ENCODE measurements at regions not wholly inside any gene's neighbourhood (a gene's known extent, or its start where the extent isn't known, plus 50 kb on each side); places are given as distances from the start of the nearest gene placed in this dataset.

- H3K4me1 ChIP-seq (ENCODE audit: control insufficient read depth in 1 of 2, insufficient read depth in 2 of 2, low read length in 2 of 2) = no peaks in the 10 kb centered on the region
- H2AK5ac ChIP-seq (ENCODE audit: low read length) = no peak overlapping the region
- no peak overlapping the region for H3K4ac ChIP-seq (ENCODE audit: low read depth, low read length)
- no peak overlapping the region for H2BK5ac ChIP-seq (ENCODE audit: low read depth, low read length, poor library complexity)
- H3K36me3 ChIP-seq (ENCODE audit: control insufficient read depth in 1 of 2, insufficient read depth in 2 of 2, low read length in 2 of 2) = no peaks in the 10 kb centered on the region
- no peak overlapping the region for H2BK120ac ChIP-seq (ENCODE audit: insufficient read depth, low read length, poor library complexity)
- no peak for DNase-seq
- WGBS (ENCODE audit: extremely low coverage, insufficient coverage, insufficient read length) = no CpG with 5 or more reads among the region's 1 CpG
- no peak overlapping the region for H3K9ac ChIP-seq (ENCODE audit: low read length)
- no peaks in the 10 kb centered on the region for H3K9me3 ChIP-seq (ENCODE audit: insufficient read depth, low read depth, low read length)
- no peaks in the 10 kb centered on the region for H3K79me1 ChIP-seq (ENCODE audit: low read length)
- H2BK12ac ChIP-seq (ENCODE audit: low read length) = no peak overlapping the region
- no peak overlapping the region for H3K4me2 ChIP-seq (ENCODE audit: low read length)
- no peak overlapping the region for H3K18ac ChIP-seq (ENCODE audit: low read length)
- no peak overlapping the region for H2AFZ ChIP-seq (ENCODE audit: insufficient read depth, low read length, poor library complexity)
- no peak overlapping the region for H4K8ac ChIP-seq (ENCODE audit: low read depth, low read length)
- no peak overlapping the region for H3K27ac ChIP-seq (ENCODE audit: low read depth, low read length)
- H3K79me2 ChIP-seq (ENCODE audit: control insufficient read depth, insufficient read depth, low read length, poor library complexity) = no peaks in the 10 kb centered on the region
- no peak overlapping the region for H4K91ac ChIP-seq (ENCODE audit: low read depth, low read length)
- no peak overlapping the region for H3K14ac ChIP-seq (ENCODE audit: low read length)
- H4K12ac ChIP-seq (ENCODE audit: low read depth, low read length) = no peak overlapping the region
- H3K23ac ChIP-seq (ENCODE audit: low read length) = no peak overlapping the region
- H3K27me3 ChIP-seq (ENCODE audit: insufficient read depth, low read length) = no peaks in the 10 kb centered on the region
- no peak overlapping the region for H3K4me3 ChIP-seq (ENCODE audit: low read depth, low read length)
Measured at GRCh38 chr3:64380546-64380945, 155.3 kb upstream of the PRICKLE2 start.

GRCh38 chr3:64379221-64379620 is 154.0 kb upstream of the PRICKLE2 start:
- H3K36me3 ChIP-seq (ENCODE audit: control insufficient read depth in 1 of 2, insufficient read depth in 2 of 2, low read length in 2 of 2) = no peaks in the 10 kb centered on the region
- no CpG with 5 or more reads among the region's 5 CpGs for WGBS (ENCODE audit: extremely low coverage, insufficient coverage, insufficient read length)
- H3K14ac ChIP-seq (ENCODE audit: low read length) = no peak overlapping the region
- DNase-seq = no peak
- no peak overlapping the region for H3K27ac ChIP-seq (ENCODE audit: low read depth, low read length)
- no peak overlapping the region for H3K4ac ChIP-seq (ENCODE audit: low read depth, low read length)
- no peak overlapping the region for H4K8ac ChIP-seq (ENCODE audit: low read depth, low read length)
- no peak overlapping the region for H2BK5ac ChIP-seq (ENCODE audit: low read depth, low read length, poor library complexity)
- H2AFZ ChIP-seq (ENCODE audit: insufficient read depth, low read length, poor library complexity) = no peak overlapping the region
- no peaks in the 10 kb centered on the region for H3K79me2 ChIP-seq (ENCODE audit: control insufficient read depth, insufficient read depth, low read length, poor library complexity)
- no peaks in the 10 kb centered on the region for H3K27me3 ChIP-seq (ENCODE audit: insufficient read depth, low read length)
- H3K23ac ChIP-seq (ENCODE audit: low read length) = no peak overlapping the region
- no peak overlapping the region for H4K12ac ChIP-seq (ENCODE audit: low read depth, low read length)
- H2BK120ac ChIP-seq (ENCODE audit: insufficient read depth, low read length, poor library complexity) = no peak overlapping the region
- no peaks in the 10 kb centered on the region for H3K79me1 ChIP-seq (ENCODE audit: low read length)
- no peak overlapping the region for H4K91ac ChIP-seq (ENCODE audit: low read depth, low read length)
- H3K9ac ChIP-seq (ENCODE audit: low read length) = no peak overlapping the region
- H3K9me3 ChIP-seq (ENCODE audit: insufficient read depth, low read depth, low read length) = no peaks in the 10 kb centered on the region
- H3K4me2 ChIP-seq (ENCODE audit: low read length) = no peak overlapping the region
- no peaks in the 10 kb centered on the region for H3K4me1 ChIP-seq (ENCODE audit: control insufficient read depth in 1 of 2, insufficient read depth in 2 of 2, low read length in 2 of 2)
- H3K4me3 ChIP-seq (ENCODE audit: low read depth, low read length) = no peak overlapping the region
- no peak overlapping the region for H2AK5ac ChIP-seq (ENCODE audit: low read length)
- no peak overlapping the region for H3K18ac ChIP-seq (ENCODE audit: low read length)
- no peak overlapping the region for H2BK12ac ChIP-seq (ENCODE audit: low read length)

GRCh38 chr3:64377942-64378341 is 152.7 kb upstream of the PRICKLE2 start:
- H2BK12ac ChIP-seq (ENCODE audit: low read length) = no peak overlapping the region
- no peak overlapping the region for H3K14ac ChIP-seq (ENCODE audit: low read length)

GRCh38 chr3:64375737-64376136 is 150.5 kb upstream of the PRICKLE2 start:
- Histone ChIP-seq H3K36me3 (ENCODE audit: control insufficient read depth in 1 of 2, insufficient read depth in 2 of 2, low read length in 2 of 2) (no peaks in the 10 kb centered on the region), H3K23ac (ENCODE audit: low read length) (no peak overlapping the region), H4K91ac (ENCODE audit: low read depth, low read length) (no peak overlapping the region), H4K12ac (ENCODE audit: low read depth, low read length) (no peak overlapping the region), H2AK5ac (ENCODE audit: low read length) (no peak overlapping the region), H4K8ac (ENCODE audit: low read depth, low read length) (no peak overlapping the region), H2BK5ac (ENCODE audit: low read depth, low read length, poor library complexity) (no peak overlapping the region), H2BK12ac (ENCODE audit: low read length) (no peak overlapping the region), H3K9me3 (ENCODE audit: insufficient read depth, low read depth, low read length) (no peaks in the 10 kb centered on the region), H3K14ac (ENCODE audit: low read length) (no peak overlapping the region), H3K9ac (ENCODE audit: low read length) (no peak overlapping the region), H3K4ac (ENCODE audit: low read depth, low read length) (no peak overlapping the region), H3K4me2 (ENCODE audit: low read length) (no peak overlapping the region), H3K18ac (ENCODE audit: low read length) (no peak overlapping the region), H3K4me3 (ENCODE audit: low read depth, low read length) (no peak overlapping the region), H3K79me1 (ENCODE audit: low read length) (no peaks in the 10 kb centered on the region), H3K4me1 (ENCODE audit: control insufficient read depth in 1 of 2, insufficient read depth in 2 of 2, low read length in 2 of 2) (no peaks in the 10 kb centered on the region), H3K79me2 (ENCODE audit: control insufficient read depth, insufficient read depth, low read length, poor library complexity) (no peaks in the 10 kb centered on the region), H3K27ac (ENCODE audit: low read depth, low read length) (no peak overlapping the region), H3K27me3 (ENCODE audit: insufficient read depth, low read length) (no peaks in the 10 kb centered on the region), H2AFZ (ENCODE audit: insufficient read depth, low read length, poor library complexity) (no peak overlapping the region), H2BK120ac (ENCODE audit: insufficient read depth, low read length, poor library complexity) (no peak overlapping the region)
- DNase-seq = no peak
- no CpG with 5 or more reads among the region's 1 CpG for WGBS (ENCODE audit: extremely low coverage, insufficient coverage, insufficient read length)

More at GRCh38 chr3:64377942-64378341, 152.7 kb upstream of the PRICKLE2 start:
- no peak overlapping the region for H3K4ac ChIP-seq (ENCODE audit: low read depth, low read length)
- H3K79me2 ChIP-seq (ENCODE audit: control insufficient read depth, insufficient read depth, low read length, poor library complexity) = no peaks in the 10 kb centered on the region
- no peak overlapping the region for H4K91ac ChIP-seq (ENCODE audit: low read depth, low read length)
- H3K4me1 ChIP-seq (ENCODE audit: control insufficient read depth in 1 of 2, insufficient read depth in 2 of 2, low read length in 2 of 2) = no peaks in the 10 kb centered on the region
- no peak overlapping the region for H2AFZ ChIP-seq (ENCODE audit: insufficient read depth, low read length, poor library complexity)
- H3K18ac ChIP-seq (ENCODE audit: low read length) = no peak overlapping the region
- no peak overlapping the region for H4K8ac ChIP-seq (ENCODE audit: low read depth, low read length)
- H3K23ac ChIP-seq (ENCODE audit: low read length) = no peak overlapping the region
- H3K27me3 ChIP-seq (ENCODE audit: insufficient read depth, low read length) = no peaks in the 10 kb centered on the region
- H3K4me2 ChIP-seq (ENCODE audit: low read length) = no peak overlapping the region
- no peak for DNase-seq
- H3K36me3 ChIP-seq (ENCODE audit: control insufficient read depth in 1 of 2, insufficient read depth in 2 of 2, low read length in 2 of 2) = no peaks in the 10 kb centered on the region
- WGBS (ENCODE audit: extremely low coverage, insufficient coverage, insufficient read length) = no CpG with 5 or more reads among the region's 5 CpGs
- no peak overlapping the region for H2BK120ac ChIP-seq (ENCODE audit: insufficient read depth, low read length, poor library complexity)
- no peaks in the 10 kb centered on the region for H3K9me3 ChIP-seq (ENCODE audit: insufficient read depth, low read depth, low read length)
- H2AK5ac ChIP-seq (ENCODE audit: low read length) = no peak overlapping the region
- no peak overlapping the region for H3K9ac ChIP-seq (ENCODE audit: low read length)
- no peak overlapping the region for H3K27ac ChIP-seq (ENCODE audit: low read depth, low read length)
- no peak overlapping the region for H3K4me3 ChIP-seq (ENCODE audit: low read depth, low read length)
- H2BK5ac ChIP-seq (ENCODE audit: low read depth, low read length, poor library complexity) = no peak overlapping the region
- H4K12ac ChIP-seq (ENCODE audit: low read depth, low read length) = no peak overlapping the region
- H3K79me1 ChIP-seq (ENCODE audit: low read length) = no peaks in the 10 kb centered on the region

Data from trophoblast cell (in vitro differentiated cells and primary cell).